ENCODE measurements at regions not wholly inside any gene's neighbourhood (a gene's known extent, or its start where the extent isn't known, plus 50 kb on each side); places are given as distances from the start of the nearest gene placed in this dataset.
A peak's percentile ranks its signal among the peaks of the same experiment; 100 is the strongest.

DNA sequence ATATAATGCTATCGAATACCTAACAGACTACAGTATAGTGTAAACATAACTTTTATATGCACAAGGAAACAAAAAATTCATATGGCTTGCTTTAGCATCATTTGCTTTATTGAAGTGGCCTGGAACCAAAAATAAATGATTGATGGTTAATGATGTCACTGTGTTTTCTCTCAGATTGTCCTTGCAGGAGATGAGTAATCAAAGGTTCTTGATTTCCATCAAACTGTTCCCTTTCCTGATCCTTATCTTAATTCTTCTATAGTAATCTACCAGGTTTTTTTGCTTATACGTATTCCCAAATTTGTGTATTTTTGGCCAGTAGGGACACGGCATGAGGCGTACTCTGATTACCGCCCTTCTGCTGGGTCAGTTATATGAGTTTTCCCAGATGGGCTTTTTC lies 104.9 kb upstream of the CXCR4 start:
- Mint-ChIP-seq H3K4me3 (no peak overlapping the region), H3K36me3 (no peaks in the 10 kb centered on the region), H3K27ac (no peak overlapping the region), H3K9me3 (peaks cover under 1% of the 10 kb centered on the region), H3K4me1 (peaks cover 65% of the 10 kb centered on the region), H3K27me3 (no peaks in the 10 kb centered on the region)
- no peak for ATAC-seq

DNA sequence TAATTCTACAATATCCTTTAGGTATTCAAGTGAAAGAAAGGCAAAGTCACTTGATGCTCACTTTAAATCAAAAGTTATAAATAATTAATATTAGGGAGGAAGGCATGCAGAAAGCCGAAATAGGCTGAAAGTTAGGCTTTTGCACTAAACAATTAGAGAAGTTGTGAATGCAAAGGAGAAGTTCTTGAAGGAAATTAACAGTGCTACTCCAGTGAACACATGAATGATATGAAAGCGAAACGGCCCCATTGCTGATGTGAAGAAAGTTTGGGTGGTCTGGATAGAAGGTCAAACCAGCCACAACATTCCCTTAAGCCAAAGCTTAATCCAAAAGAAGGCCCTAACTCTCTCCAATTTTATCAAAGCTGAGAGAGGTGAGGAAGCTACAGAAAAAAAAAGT lies 103.1 kb upstream of the CXCR4 start:
- Mint-ChIP-seq H3K27ac (peak overlapping the region; percentile 68), H3K4me3 (peak overlapping the region; percentile 13), H3K4me1 (peaks cover 65% of the 10 kb centered on the region), H3K27me3 (no peaks in the 10 kb centered on the region), H3K36me3 (no peaks in the 10 kb centered on the region), H3K9me3 (no peaks in the 10 kb centered on the region)
- ATAC-seq: no peak

DNA sequence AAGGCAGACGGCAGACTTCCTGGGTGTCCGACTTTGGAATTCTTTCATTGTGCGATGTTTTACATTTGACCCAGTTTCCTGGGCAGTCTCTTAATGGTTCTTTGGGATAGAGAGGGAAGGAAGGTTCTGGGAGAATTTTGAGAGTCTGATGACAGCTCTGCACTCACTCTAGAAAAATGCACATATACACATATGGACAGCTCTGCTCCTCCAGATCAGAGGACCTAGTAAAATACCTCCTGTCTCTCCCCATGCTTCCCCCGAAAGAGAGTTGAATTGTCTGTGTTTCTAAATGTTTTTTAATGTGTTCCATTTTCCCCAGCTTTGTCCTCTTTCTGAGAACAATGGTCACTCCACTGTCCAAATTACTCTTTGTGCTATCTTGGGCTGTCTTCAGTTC lies 102.0 kb upstream of the CXCR4 start:
- no peaks in the 10 kb centered on the region for H3K27me3 Mint-ChIP-seq
- no peak overlapping the region for H3K4me3 Mint-ChIP-seq
- H3K9me3 Mint-ChIP-seq: no peaks in the 10 kb centered on the region
- peaks cover 59% of the 10 kb centered on the region for H3K4me1 Mint-ChIP-seq
- no peak for ATAC-seq
- H3K36me3 Mint-ChIP-seq: no peaks in the 10 kb centered on the region
- H3K27ac Mint-ChIP-seq: peak overlapping the region; percentile 68

DNA sequence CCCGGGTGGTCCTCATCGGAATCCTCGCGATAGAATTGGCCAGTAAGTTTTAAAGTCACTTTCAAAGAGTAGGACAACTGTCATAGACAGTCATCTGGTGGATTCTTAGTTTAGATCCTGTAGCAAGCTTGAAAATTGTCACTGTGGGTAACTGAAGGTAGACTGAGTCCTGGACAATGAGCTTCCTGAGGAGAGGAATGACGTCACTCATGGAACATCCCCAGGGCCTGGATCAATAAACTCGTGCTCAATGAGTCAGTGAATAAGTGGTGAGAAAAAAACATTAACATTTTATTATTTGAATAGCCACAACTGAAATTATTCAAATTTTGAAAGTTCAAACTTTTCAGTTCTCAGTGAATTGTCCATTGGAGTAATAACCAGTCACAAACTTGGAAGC lies 101.4 kb upstream of the CXCR4 start:
- no peaks in the 10 kb centered on the region for H3K9me3 Mint-ChIP-seq
- H3K4me1 Mint-ChIP-seq: peaks cover 59% of the 10 kb centered on the region
- H3K27ac Mint-ChIP-seq: peak overlapping the region; percentile 68
- H3K4me3 Mint-ChIP-seq: no peak overlapping the region
- no peaks in the 10 kb centered on the region for H3K36me3 Mint-ChIP-seq
- no peak for ATAC-seq
- no peaks in the 10 kb centered on the region for H3K27me3 Mint-ChIP-seq

DNA sequence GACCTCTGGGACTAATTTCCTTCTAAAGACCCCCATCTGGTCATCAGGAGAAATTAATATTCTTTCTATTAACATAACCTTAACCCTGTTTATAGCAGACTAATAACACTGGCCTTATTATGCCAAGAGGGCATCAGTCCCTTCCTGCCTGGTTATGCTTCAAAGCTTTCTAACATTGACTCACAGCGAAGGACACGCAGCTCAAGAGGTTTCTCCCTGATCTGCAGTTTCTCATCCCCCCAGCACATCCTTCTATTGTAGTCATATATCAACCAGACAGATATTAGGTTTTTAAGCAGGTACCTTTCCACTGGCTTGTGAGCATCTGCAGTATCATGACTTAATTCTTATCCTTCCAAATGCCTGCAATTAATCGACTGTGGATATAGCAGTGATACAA lies 100.0 kb upstream of the CXCR4 start:
- no peak overlapping the region for H3K4me3 Mint-ChIP-seq
- peak; percentile 89 for ATAC-seq
- peaks cover 68% of the 10 kb centered on the region for H3K4me1 Mint-ChIP-seq
- no peaks in the 10 kb centered on the region for H3K27me3 Mint-ChIP-seq
- H3K36me3 Mint-ChIP-seq: no peaks in the 10 kb centered on the region
- H3K9me3 Mint-ChIP-seq: peaks cover 5% of the 10 kb centered on the region
- peak overlapping the region; percentile 68 for H3K27ac Mint-ChIP-seq

DNA sequence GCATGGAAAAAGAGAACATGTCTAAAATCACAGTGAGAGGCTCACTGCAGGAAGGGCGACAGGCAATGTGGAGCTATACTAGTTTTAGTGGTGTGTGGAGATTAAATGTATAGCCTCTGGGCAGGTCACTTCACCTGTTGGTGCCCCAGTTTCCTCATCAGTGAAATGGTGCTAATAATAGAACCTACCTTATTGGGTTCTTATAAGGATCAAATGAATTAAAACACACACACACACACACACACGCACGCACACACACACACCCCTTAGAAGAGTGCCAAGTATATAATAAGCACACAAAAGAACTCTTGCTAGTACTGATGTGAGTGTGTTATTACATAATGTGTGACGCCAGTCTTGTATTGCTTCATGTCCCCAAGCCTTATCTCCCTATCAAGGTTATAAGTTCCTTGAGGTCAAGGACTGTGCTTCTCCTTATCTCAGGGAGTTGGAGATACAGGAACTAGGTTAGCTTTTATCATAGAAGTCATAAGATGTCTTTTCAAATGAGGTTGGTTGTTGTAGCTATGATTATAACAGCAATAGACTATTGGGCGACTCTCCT lies 98.0 kb upstream of the CXCR4 start:
- H3K27me3 Mint-ChIP-seq: no peaks in the 10 kb centered on the region
- peaks cover 5% of the 10 kb centered on the region for H3K9me3 Mint-ChIP-seq
- no peak overlapping the region for H3K4me3 Mint-ChIP-seq
- no peak for ATAC-seq
- H3K27ac Mint-ChIP-seq: peak overlapping the region; percentile 73
- peaks cover 77% of the 10 kb centered on the region for H3K4me1 Mint-ChIP-seq
- H3K36me3 Mint-ChIP-seq: no peaks in the 10 kb centered on the region

DNA sequence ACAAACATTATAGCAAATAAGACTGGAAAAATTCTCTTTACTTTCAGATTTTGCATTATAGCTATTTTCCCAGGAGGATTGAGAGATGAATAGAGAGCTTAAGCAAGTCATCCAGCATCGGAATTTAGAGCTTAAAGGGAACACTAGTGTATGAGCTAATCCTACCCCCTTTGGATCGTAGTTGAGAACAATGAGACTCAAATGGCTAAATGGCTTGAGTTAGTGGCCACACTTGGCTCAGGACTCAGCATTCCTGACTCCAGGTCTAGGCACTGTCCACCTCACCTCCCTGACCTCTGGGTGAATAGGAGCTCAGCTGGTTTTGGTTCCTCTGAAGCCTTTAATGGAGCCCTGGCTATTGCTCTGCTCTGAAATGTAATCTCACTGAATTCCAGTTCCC lies 97.5 kb upstream of the CXCR4 start:
- Mint-ChIP-seq H3K36me3 (no peaks in the 10 kb centered on the region), H3K4me3 (no peak overlapping the region), H3K27ac (peak overlapping the region; percentile 73), H3K9me3 (peaks cover 7% of the 10 kb centered on the region), H3K27me3 (no peaks in the 10 kb centered on the region), H3K4me1 (peaks cover 77% of the 10 kb centered on the region)
- no peak for ATAC-seq

DNA sequence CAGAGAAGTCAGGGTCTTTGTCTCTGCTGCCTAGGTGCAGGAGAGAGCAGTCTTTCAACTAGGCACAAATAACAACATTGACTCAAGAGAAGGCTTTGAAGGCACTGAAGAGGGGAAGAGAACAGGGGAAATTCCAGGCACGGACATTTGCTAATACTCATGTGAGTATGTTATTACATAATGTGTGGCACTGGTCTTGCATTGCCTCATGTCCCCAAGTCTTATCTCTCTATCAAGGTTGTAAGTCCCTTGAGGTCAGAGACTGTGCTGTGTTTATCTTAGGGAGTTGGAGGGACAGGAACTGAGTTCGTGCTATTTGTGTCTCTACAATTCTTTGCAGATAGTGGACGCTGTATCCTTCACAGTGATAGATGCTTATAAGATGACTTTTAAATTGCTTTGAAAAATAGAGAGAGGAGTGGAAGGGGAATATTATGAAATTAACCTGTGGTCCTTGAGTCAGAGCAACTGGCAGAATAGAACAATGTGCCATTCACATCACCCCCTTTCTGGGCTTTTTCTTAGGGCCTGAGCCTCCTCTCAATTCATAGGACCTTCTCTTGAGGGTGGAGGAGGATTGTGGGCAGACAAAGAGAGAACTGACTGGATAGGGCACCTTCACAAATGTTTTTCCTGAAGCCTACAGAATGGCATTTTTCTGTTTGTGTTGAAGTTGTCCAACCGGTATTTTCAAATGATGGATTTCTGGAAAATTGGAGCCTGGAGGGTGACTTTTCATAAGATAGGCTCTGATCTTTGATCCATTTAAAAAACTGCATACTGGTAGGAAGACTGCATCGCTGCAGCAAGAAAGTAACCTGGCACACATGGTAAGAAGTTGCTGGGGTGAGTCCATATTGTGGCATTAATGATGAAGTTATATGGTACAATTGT lies 96.6 kb upstream of the CXCR4 start:
- Mint-ChIP-seq H3K27ac (peak overlapping the region; percentile 73), H3K4me1 (peaks cover 79% of the 10 kb centered on the region), H3K27me3 (no peaks in the 10 kb centered on the region), H3K9me3 (peaks cover 9% of the 10 kb centered on the region), H3K4me3 (no peak overlapping the region), H3K36me3 (no peaks in the 10 kb centered on the region)
- no peak for ATAC-seq

DNA sequence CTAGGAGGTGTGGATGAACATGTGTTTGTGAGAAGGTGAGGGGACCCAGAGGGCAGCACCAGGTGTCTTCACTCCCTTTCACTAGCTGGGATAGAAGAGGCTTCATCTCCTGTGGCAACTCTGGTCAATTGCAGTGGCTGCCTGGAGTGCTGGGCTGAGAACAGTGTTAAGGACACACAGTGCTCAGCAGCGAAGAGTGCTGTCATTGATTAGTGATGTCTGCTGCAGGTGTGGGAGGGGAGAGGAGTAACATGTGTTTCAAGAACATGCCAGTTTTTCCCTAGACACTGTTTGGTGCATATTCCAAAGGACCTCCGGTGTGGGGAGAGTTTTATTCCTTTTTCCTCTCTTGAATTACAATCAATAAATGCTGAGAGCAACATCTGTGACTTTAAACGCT lies 95.9 kb upstream of the CXCR4 start:
- Mint-ChIP-seq H3K4me3 (peak overlapping the region; percentile 13), H3K27ac (peak overlapping the region; percentile 73), H3K36me3 (no peaks in the 10 kb centered on the region), H3K27me3 (no peaks in the 10 kb centered on the region), H3K4me1 (peaks cover 86% of the 10 kb centered on the region), H3K9me3 (peaks cover 11% of the 10 kb centered on the region)
- ATAC-seq: no peak

DNA sequence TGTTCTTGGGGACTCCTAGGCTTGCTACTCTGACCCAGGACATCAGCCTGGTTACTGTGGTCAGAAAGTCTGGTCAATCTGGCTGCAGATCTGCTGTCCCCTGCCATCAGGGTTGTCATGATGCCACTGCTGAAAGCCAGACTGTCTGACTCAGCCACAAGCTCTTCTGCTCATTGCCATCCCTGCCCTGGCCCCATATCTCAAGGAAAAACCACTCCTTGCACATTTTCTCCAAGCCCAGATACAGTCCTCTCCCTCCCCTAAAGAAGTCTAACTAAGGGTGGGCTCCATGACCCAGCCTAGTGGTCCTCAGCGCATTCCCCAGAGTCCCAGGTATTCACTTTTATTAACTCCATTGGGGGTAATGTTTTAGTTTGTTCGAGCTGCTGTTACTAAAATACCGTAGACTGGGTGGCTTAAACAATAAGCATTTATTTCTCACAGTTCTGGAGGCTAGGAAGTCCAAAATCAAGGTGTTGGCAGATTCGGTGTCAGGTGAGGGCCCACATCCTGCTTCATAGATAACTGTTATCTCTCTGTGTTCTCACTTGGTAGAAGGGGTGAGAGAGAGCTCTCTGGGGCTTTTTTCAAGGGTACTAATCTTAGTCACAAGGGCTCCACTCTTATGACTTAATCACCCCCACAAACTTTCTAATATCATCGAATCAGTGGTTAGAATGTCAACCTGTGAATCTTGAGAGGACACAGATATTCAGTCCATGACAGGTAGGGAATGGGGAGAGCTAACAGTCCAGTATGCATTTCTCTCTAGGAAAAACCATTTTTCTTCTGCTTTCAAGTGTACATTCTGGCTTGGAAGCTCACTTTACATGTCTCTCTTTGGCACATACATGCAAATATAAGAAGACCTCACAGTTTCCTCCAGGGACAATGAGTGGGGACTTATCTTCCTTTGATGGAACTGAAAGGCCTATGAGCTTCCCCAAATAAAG lies 94.8 kb upstream of the CXCR4 start:
- Mint-ChIP-seq H3K27ac (peak overlapping the region; percentile 73), H3K4me3 (no peak overlapping the region)
- peak; percentile 90 for ATAC-seq

DNA sequence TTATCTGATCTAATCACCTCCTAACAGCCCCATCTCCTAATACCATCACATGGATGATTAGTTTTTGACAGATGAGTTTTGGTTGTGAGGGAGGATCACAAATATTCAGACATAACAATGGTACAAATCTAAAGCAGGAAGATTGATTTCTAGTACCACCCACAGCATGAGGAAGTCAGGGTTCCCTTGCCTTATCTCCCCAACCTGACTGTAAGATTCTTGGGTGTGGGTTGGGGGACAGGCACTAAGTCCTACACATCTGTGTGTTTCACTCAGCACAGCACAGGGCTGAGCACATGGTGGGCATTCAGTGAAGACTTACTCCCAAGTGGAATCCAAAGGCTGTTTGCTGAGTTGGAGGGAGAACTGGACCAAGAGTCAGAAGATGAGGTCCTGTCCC lies 93.8 kb upstream of the CXCR4 start:
- Mint-ChIP-seq H3K9me3 (peaks cover 11% of the 10 kb centered on the region), H3K36me3 (no peaks in the 10 kb centered on the region), H3K4me1 (peaks cover 87% of the 10 kb centered on the region), H3K4me3 (no peak overlapping the region), H3K27ac (peak overlapping the region; percentile 73), H3K27me3 (no peaks in the 10 kb centered on the region)
- ATAC-seq: no peak

More for the DNA sequence above, 94.8 kb upstream of the CXCR4 start:
- Mint-ChIP-seq H3K27me3 (no peaks in the 10 kb centered on the region), H3K4me1 (peaks cover 87% of the 10 kb centered on the region), H3K36me3 (no peaks in the 10 kb centered on the region), H3K9me3 (peaks cover 11% of the 10 kb centered on the region)

DNA sequence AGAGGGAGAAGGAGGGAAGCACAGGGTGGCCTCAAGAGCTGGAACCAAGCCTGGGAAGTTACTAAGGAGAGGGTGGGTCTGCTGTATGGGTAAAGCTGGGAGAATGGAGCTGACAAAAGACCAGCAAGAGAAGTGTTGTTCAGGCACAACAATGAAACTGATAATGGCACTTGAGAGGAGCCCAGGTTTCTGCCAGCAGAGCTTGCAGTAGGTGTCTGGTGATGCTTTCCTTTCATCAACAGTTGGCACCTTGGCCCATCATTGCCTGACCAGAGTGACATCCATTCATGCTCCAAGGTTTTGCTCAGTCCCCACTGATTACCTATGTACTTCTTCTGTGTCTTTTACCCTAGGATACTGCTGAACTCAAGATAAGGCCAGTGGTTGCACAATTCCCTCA lies 92.9 kb upstream of the CXCR4 start:
- Mint-ChIP-seq H3K36me3 (no peaks in the 10 kb centered on the region), H3K4me3 (no peak overlapping the region), H3K4me1 (peaks cover 89% of the 10 kb centered on the region), H3K27me3 (no peaks in the 10 kb centered on the region), H3K9me3 (peaks cover 11% of the 10 kb centered on the region), H3K27ac (peak overlapping the region; percentile 73)
- ATAC-seq: no peak

DNA sequence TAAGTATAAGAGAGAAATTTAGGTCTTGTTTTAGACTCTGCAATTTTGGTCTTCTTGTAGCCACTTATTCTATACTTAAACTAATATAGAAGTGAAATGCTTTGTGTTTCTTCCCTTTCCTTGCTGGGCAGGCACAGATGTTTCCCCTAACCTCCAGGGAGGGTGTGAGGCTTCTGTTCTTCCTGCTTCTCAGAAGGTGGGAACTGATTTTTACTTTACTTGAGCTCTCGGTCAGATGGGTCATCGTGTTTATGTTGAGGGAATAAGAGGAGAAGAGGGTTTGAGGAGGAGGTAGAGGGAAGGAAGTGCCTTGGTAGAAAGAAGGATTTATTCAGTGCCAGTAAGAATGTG lies 92.5 kb upstream of the CXCR4 start:
- no peak for ATAC-seq
- H3K4me1 Mint-ChIP-seq: peaks cover 93% of the 10 kb centered on the region
- H3K9me3 Mint-ChIP-seq: peaks cover 11% of the 10 kb centered on the region
- peaks cover 3% of the 10 kb centered on the region for H3K36me3 Mint-ChIP-seq
- no peaks in the 10 kb centered on the region for H3K27me3 Mint-ChIP-seq
- H3K27ac Mint-ChIP-seq: peak overlapping the region; percentile 73
- H3K4me3 Mint-ChIP-seq: no peak overlapping the region

DNA sequence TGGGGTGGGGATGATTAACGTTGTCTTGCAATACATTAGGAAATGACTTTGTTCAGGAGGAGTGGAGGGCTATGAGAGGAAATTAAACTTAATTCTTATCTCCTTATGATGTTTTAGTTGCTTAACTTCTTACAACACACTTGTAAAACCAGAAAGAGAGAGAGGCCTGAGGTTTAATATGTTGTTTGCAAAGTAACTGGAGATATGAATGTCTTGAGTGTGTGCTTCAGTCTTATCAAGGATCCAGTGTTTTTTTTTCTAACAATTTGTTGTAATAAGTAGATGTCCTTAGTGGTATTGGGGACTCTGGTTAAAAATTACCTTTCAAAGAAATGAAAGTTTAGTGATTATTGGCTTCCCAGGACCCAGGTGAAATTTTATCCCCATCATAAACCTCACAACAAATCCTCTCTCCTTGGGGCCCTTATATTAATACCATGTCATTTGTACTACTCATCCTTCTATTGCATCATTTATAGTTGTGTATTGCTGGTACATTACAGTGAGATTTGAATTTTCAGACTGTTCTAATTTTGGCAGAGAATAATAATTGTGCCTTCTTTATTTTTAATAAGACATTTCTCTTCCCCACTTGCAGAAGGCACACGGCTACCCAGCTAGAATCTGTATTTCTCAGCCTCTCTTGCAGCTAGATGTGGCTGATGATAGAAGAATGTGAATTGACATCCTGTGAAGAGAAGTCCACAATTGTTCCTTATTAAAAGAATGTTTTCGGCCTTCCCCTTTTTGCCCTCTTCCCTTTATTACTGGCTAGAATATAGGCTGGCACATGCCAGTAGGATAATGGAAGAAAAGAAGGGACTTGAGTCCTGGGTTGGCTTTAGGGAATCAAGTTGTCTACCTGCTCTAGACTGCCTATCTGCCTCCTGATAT lies 91.9 kb upstream of the CXCR4 start:
- Mint-ChIP-seq H3K4me1 (peaks cover 92% of the 10 kb centered on the region), H3K9me3 (peaks cover 11% of the 10 kb centered on the region), H3K36me3 (peaks cover 6% of the 10 kb centered on the region), H3K27me3 (no peaks in the 10 kb centered on the region), H3K4me3 (no peak overlapping the region), H3K27ac (peak overlapping the region; percentile 73)
- ATAC-seq: no peak

All from stimulated activated memory B cell treated with anti-CD40 and anti-IgM and Interleukin-4, amounts not matched to agents 10 μg/mL and 1 μg/mL and 100 μg/mL, for 72 hours (primary cell).